GM23338 (cell line): ENCODE measurements at regions not wholly inside any gene's neighbourhood (a gene's known extent, or its start where the extent isn't known, plus 50 kb on each side); places are given as distances from the start of the nearest gene placed in this dataset.

Experiments
- ATAC-seq: fragments of 200-7000 bp; cut with Tn5 transposase; 3 replicates; pipeline ENCODE4 v1.9.1; 2020
- DNase-seq: peaks from one replicate; pipeline ENCODE4 v3.0.0-alpha.2; 2015; ENCODE audit warnings: low spot score
- H2AFZ ChIP-seq: fragments of 200-600 bp; sonication (generic); 2 replicates; pipeline ENCODE4 v1.8.0; 2016; ENCODE audit warnings: antibody characterized with exemption, mild to moderate bottlenecking, moderate library complexity
- H3F3A ChIP-seq: fragments of 200-600 bp; sonication (generic); replicated peaks from 2 replicates; pipeline ENCODE4 v1.8.0; 2017; ENCODE audit warnings: antibody characterized with exemption, mixed run types, low read depth
- H3K27ac ChIP-seq: fragments of 200-600 bp; sonication (generic); 2 replicates; pipeline ENCODE4 v1.6.1; 2016; ENCODE audit warnings: low read depth
- H3K27me3 ChIP-seq: fragments of 200-600 bp; sonication (generic); 2 replicates; pipeline ENCODE4 v1.8.0; 2016; ENCODE audit warnings: mild to moderate bottlenecking, mixed run types, moderate library complexity; ENCODE audit not compliant: insufficient read depth
- H3K36me3 ChIP-seq: fragments of 200-600 bp; sonication (generic); 2 replicates; pipeline ENCODE4 v1.8.0; 2016; ENCODE audit warnings: mild to moderate bottlenecking; ENCODE audit not compliant: insufficient read depth
- H3K4me1 ChIP-seq: fragments of 200-600 bp; sonication (generic); 2 replicates; pipeline ENCODE4 v1.8.0; 2016; ENCODE audit warnings: mild to moderate bottlenecking, moderate library complexity; ENCODE audit not compliant: insufficient read depth
- H3K4me2 ChIP-seq: fragments of 200-600 bp; sonication (generic); 2 replicates; pipeline ENCODE4 v1.7.1; 2017; ENCODE audit warnings: mixed run types
- H3K4me3 ChIP-seq: fragments of 200-600 bp; sonication (generic); 2 replicates; pipeline ENCODE4 v1.6.1; 2016; ENCODE audit warnings: mixed run types
- H3K79me2 ChIP-seq: fragments of 200-600 bp; sonication (generic); replicated peaks from 2 replicates; pipeline ENCODE4 v1.8.0; 2017; ENCODE audit warnings: mild to moderate bottlenecking; ENCODE audit not compliant: insufficient read depth
- H3K9me2 ChIP-seq: fragments of 200-600 bp; sonication (generic); 2 replicates; pipeline ENCODE4 v1.8.0; 2017; ENCODE audit not compliant: insufficient read depth
- H4K20me1 ChIP-seq: fragments of 200-600 bp; sonication (generic); replicated peaks from 2 replicates; pipeline ENCODE4 v1.8.0; 2017; ENCODE audit warnings: mild to moderate bottlenecking; ENCODE audit not compliant: insufficient read depth
- H3K27ac Mint-ChIP-seq: 2 replicates; pipeline ENCODE4 v1.8.0; 2020; ENCODE audit warnings: inconsistent platforms, mild to moderate bottlenecking, moderate library complexity, mixed read lengths
- H3K27me3 Mint-ChIP-seq: 3 replicates; pipeline ENCODE4 v1.8.0; 2022; ENCODE audit warnings: low read depth, mild to moderate bottlenecking, moderate library complexity, mixed read lengths, inconsistent platforms; ENCODE audit not compliant: insufficient read depth, poor library complexity
- H3K36me3 Mint-ChIP-seq: 3 replicates; pipeline ENCODE4 v1.8.0; 2021; ENCODE audit warnings: low read depth, mild to moderate bottlenecking, inconsistent platforms, moderate library complexity, mixed read lengths
- H3K4me1 Mint-ChIP-seq: 3 replicates; pipeline ENCODE4 v1.8.0; 2020; ENCODE audit warnings: mild to moderate bottlenecking, inconsistent platforms, mixed read lengths
- H3K4me3 Mint-ChIP-seq: 3 replicates; pipeline ENCODE4 v1.8.0; 2021; ENCODE audit warnings: moderate library complexity, mild to moderate bottlenecking, inconsistent platforms, mixed read lengths
- H3K9me3 Mint-ChIP-seq: 3 replicates; pipeline ENCODE4 v1.8.0; 2020; ENCODE audit warnings: moderate library complexity, mild to moderate bottlenecking, inconsistent platforms, mixed read lengths
- CREB1 ChIP-seq: fragments of 250-450 bp; sonication (Bioruptor Pico); IDR thresholded peaks from 2 replicates; pipeline ENCODE4 v1.5.0; 2020; ENCODE audit warnings: low read depth, mild to moderate bottlenecking, moderate library complexity
- EZH2 ChIP-seq: fragments of 200-600 bp; sonication (generic); IDR thresholded peaks from one replicate; pipeline ENCODE4 v1.8.0; 2017; ENCODE audit warnings: antibody characterized with exemption, mild to moderate bottlenecking, low read depth; ENCODE audit not compliant: unreplicated experiment
- EZH2phosphoT487 ChIP-seq: fragments of 200-600 bp; sonication (generic); IDR thresholded peaks from one replicate; pipeline ENCODE4 v1.8.1; 2018; ENCODE audit warnings: antibody characterized with exemption; ENCODE audit not compliant: unreplicated experiment
- JUNB ChIP-seq: IDR thresholded peaks from one replicate; pipeline ENCODE4 v1.6.1; 2016; ENCODE audit warnings: antibody characterized with exemption; ENCODE audit not compliant: unreplicated experiment
- TF ChIP-seq, protein P1 (sequence below): fragments of 250-450 bp; sonication (Bioruptor Pico); IDR thresholded peaks from 2 replicates; pipeline ENCODE4 v1.5.0; 2020; ENCODE audit warnings: mild to moderate bottlenecking, moderate library complexity
- TF ChIP-seq, protein P2 (sequence below): IDR thresholded peaks from 2 replicates; pipeline ENCODE4 v1.6.1; 2016; ENCODE audit warnings: antibody characterized with exemption
- TF ChIP-seq, protein P3 (sequence below), 2 experiments: fragments of 200-600 bp in 1 of 2; sonication (generic) in 1 of 2; conservative IDR thresholded peaks; 2 replicates each; pipeline versions ENCODE4 v1.5.1 to v1.6.1; 2016 to 2017; ENCODE audit warnings: antibody characterized with exemption in 2 of 2, low read depth in 2 of 2, mild to moderate bottlenecking in 2 of 2, moderate library complexity in 1 of 2

DNA sequence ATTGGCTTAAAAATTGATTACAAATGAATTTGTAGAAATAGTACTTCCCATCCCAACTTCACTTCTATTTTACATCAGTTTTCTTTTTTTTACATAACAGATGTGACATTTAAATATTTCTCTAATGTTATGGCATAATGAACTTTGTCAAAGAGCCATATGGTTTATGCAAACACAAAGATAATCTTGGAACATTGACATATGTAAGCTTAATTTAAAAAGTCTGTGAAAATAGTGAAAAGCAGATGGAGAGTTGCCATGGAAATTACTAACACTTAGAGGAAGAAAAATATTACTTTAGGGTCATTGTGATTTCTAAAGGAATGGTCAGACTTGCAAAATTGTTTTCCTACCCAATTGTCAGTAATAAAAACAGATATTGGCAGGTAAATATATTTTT is 232.4 kb downstream of the AEBP2 start (continued):
- TF ChIP-seq, protein P1, sequence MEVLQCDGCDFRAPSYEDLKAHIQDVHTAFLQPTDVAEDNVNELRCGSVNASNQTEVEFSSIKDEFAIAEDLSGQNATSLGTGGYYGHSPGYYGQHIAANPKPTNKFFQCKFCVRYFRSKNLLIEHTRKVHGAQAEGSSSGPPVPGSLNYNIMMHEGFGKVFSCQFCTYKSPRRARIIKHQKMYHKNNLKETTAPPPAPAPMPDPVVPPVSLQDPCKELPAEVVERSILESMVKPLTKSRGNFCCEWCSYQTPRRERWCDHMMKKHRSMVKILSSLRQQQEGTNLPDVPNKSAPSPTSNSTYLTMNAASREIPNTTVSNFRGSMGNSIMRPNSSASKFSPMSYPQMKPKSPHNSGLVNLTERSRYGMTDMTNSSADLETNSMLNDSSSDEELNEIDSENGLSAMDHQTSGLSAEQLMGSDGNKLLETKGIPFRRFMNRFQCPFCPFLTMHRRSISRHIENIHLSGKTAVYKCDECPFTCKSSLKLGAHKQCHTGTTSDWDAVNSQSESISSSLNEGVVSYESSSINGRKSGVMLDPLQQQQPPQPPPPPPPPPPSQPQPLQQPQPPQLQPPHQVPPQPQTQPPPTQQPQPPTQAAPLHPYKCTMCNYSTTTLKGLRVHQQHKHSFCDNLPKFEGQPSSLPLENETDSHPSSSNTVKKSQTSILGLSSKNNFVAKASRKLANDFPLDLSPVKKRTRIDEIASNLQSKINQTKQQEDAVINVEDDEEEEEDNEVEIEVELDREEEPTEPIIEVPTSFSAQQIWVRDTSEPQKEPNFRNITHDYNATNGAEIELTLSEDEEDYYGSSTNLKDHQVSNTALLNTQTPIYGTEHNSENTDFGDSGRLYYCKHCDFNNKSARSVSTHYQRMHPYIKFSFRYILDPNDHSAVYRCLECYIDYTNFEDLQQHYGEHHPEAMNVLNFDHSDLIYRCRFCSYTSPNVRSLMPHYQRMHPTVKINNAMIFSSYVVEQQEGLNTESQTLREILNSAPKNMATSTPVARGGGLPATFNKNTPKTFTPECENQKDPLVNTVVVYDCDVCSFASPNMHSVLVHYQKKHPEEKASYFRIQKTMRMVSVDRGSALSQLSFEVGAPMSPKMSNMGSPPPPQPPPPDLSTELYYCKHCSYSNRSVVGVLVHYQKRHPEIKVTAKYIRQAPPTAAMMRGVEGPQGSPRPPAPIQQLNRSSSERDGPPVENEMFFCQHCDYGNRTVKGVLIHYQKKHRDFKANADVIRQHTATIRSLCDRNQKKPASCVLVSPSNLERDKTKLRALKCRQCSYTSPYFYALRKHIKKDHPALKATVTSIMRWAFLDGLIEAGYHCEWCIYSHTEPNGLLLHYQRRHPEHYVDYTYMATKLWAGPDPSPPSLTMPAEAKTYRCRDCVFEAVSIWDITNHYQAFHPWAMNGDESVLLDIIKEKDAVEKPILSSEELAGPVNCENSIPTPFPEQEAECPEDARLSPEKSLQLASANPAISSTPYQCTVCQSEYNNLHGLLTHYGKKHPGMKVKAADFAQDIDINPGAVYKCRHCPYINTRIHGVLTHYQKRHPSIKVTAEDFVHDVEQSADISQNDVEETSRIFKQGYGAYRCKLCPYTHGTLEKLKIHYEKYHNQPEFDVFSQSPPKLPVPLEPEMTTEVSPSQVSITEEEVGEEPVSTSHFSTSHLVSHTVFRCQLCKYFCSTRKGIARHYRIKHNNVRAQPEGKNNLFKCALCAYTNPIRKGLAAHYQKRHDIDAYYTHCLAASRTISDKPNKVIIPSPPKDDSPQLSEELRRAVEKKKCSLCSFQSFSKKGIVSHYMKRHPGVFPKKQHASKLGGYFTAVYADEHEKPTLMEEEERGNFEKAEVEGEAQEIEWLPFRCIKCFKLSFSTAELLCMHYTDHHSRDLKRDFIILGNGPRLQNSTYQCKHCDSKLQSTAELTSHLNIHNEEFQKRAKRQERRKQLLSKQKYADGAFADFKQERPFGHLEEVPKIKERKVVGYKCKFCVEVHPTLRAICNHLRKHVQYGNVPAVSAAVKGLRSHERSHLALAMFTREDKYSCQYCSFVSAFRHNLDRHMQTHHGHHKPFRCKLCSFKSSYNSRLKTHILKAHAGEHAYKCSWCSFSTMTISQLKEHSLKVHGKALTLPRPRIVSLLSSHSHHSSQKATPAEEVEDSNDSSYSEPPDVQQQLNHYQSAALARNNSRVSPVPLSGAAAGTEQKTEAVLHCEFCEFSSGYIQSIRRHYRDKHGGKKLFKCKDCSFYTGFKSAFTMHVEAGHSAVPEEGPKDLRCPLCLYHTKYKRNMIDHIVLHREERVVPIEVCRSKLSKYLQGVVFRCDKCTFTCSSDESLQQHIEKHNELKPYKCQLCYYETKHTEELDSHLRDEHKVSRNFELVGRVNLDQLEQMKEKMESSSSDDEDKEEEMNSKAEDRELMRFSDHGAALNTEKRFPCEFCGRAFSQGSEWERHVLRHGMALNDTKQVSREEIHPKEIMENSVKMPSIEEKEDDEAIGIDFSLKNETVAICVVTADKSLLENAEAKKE (CRISPR knock-in tag): no peak
- TF ChIP-seq, protein P2, sequence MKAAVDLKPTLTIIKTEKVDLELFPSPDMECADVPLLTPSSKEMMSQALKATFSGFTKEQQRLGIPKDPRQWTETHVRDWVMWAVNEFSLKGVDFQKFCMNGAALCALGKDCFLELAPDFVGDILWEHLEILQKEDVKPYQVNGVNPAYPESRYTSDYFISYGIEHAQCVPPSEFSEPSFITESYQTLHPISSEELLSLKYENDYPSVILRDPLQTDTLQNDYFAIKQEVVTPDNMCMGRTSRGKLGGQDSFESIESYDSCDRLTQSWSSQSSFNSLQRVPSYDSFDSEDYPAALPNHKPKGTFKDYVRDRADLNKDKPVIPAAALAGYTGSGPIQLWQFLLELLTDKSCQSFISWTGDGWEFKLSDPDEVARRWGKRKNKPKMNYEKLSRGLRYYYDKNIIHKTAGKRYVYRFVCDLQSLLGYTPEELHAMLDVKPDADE: no peak

DNA sequence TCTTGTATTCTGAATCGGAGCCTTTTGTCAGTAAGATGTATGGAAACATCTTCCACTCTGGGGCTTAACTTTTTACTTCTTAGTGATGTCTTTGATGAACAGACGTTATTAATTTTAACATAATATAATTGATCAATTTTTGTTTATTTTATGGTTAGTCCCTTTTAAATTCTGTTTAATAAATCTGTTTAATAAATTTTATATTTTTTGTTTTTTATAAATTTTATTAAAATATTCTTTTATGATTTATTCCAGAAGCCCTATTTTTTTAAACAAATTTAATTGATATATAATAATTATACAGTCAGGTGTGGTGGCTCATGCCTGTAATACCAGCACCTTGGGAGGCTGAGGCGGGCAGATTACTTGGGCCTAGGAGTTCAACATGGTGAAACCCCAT is 235.1 kb downstream of the AEBP2 start:
- Mint-ChIP-seq H3K36me3 (peaks cover under 1% of the 10 kb centered on the region; the same call in 1 of the 3 replicates), H3K4me3 (no peak overlapping the region), H3K27me3 (peaks cover 6% of the 10 kb centered on the region), H3K4me1 (no peaks in the 10 kb centered on the region), H3K9me3 (peaks cover 4% of the 10 kb centered on the region; the same call in 2 of the 3 replicates), H3K27ac (no peak overlapping the region)
- H4K20me1 ChIP-seq: no peaks in the 10 kb centered on the region
- ATAC-seq: no peak
- H3K79me2 ChIP-seq: no peaks in the 10 kb centered on the region
- no peak overlapping the region for H3K4me2 ChIP-seq
- no peaks in the 10 kb centered on the region for H3K4me1 ChIP-seq
- H3F3A ChIP-seq: no peaks in the 10 kb centered on the region
- no peak overlapping the region for H2AFZ ChIP-seq
- no peaks in the 10 kb centered on the region for H3K9me2 ChIP-seq
- H3K27ac ChIP-seq: no peak overlapping the region
- DNase-seq: no peak
- H3K36me3 ChIP-seq: no peaks in the 10 kb centered on the region
- H3K4me3 ChIP-seq: no peak overlapping the region
- H3K27me3 ChIP-seq: no peaks in the 10 kb centered on the region
- TF ChIP-seq, protein P3, sequence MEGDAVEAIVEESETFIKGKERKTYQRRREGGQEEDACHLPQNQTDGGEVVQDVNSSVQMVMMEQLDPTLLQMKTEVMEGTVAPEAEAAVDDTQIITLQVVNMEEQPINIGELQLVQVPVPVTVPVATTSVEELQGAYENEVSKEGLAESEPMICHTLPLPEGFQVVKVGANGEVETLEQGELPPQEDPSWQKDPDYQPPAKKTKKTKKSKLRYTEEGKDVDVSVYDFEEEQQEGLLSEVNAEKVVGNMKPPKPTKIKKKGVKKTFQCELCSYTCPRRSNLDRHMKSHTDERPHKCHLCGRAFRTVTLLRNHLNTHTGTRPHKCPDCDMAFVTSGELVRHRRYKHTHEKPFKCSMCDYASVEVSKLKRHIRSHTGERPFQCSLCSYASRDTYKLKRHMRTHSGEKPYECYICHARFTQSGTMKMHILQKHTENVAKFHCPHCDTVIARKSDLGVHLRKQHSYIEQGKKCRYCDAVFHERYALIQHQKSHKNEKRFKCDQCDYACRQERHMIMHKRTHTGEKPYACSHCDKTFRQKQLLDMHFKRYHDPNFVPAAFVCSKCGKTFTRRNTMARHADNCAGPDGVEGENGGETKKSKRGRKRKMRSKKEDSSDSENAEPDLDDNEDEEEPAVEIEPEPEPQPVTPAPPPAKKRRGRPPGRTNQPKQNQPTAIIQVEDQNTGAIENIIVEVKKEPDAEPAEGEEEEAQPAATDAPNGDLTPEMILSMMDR (conservative IDR thresholded peaks at IDR 0.05; ENCODE audit: low read depth in 2 of 2): no peak
- TF ChIP-seq, protein P2: no peak
- TF ChIP-seq CREB1 (CRISPR knock-in tag) (no peak), EZH2 (no peak), EZH2phosphoT487 (no peak), JUNB (no peak)
